OCI-LY1 (cell line): ENCODE measurements at regions not wholly inside any gene's neighbourhood (a gene's known extent, or its start where the extent isn't known, plus 50 kb on each side); places are given as distances from the start of the nearest gene placed in this dataset.

ENCODE experiments used
- EZH2 ChIP-seq: fragments of 200-600 bp; sonication (generic), shearing (Covaris generic); IDR thresholded peaks from 2 replicates; pipeline ENCODE4 v1.8.0; 2017; ENCODE audit warnings: borderline replicate concordance, mixed run types, mild to moderate bottlenecking, antibody characterized with exemption, low read length, moderate library complexity, mixed read lengths
- TF ChIP-seq, protein P1 (sequence below): fragments of 200-600 bp; sonication (generic), shearing (Covaris generic); IDR thresholded peaks from 2 replicates; pipeline ENCODE4 v1.5.1; 2017; ENCODE audit warnings: mild to moderate bottlenecking, antibody characterized with exemption, low read length, moderate library complexity, mixed read lengths

DNA sequence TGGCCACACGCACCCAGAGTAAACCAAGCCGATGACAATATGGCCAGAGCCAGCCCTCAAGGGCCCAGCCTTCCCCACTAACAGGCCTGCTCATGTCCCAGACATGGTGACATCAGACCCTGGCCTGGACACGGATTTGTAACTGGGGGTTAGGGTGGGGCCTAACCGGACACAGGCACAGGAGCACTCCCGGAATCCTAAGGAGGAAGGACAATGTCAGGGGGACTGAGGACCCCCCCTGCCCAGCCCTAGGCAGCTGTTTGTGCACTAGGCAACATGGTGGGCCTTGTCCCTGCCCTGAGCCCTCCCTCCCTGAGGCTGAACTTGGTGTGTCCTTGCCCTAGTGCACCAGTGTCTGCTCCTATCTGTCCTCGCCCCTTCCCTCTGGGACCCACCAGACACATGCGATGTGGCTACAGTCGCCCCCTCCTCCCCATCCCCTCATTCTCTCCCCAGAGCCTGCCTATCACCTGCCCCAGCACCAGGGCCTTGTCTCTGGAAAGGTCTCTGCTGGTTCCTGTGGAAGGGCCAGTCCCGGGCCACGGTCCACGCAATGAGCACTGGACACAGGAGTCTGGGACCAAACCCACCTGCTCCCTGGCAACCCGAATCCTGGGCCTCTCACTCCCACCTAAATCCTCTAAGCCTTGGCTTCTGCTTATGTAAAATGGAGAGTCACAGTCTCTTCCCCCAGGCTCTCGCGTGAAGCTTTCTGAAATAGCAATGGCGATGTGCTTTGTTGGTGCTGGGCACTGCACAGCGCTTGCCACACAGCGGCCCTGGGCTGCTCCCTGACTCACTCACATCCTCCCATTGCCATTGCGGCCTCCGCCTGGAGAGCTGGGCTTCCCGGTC, 76.5 kb upstream of the RAB6C start:
- TF ChIP-seq, protein P1, sequence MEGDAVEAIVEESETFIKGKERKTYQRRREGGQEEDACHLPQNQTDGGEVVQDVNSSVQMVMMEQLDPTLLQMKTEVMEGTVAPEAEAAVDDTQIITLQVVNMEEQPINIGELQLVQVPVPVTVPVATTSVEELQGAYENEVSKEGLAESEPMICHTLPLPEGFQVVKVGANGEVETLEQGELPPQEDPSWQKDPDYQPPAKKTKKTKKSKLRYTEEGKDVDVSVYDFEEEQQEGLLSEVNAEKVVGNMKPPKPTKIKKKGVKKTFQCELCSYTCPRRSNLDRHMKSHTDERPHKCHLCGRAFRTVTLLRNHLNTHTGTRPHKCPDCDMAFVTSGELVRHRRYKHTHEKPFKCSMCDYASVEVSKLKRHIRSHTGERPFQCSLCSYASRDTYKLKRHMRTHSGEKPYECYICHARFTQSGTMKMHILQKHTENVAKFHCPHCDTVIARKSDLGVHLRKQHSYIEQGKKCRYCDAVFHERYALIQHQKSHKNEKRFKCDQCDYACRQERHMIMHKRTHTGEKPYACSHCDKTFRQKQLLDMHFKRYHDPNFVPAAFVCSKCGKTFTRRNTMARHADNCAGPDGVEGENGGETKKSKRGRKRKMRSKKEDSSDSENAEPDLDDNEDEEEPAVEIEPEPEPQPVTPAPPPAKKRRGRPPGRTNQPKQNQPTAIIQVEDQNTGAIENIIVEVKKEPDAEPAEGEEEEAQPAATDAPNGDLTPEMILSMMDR, result no peak
- no peak for TF ChIP-seq EZH2
